ENCODE measurements at regions not wholly inside any gene's neighbourhood (a gene's known extent, or its start where the extent isn't known, plus 50 kb on each side); places are given as distances from the start of the nearest gene placed in this dataset.

DNA sequence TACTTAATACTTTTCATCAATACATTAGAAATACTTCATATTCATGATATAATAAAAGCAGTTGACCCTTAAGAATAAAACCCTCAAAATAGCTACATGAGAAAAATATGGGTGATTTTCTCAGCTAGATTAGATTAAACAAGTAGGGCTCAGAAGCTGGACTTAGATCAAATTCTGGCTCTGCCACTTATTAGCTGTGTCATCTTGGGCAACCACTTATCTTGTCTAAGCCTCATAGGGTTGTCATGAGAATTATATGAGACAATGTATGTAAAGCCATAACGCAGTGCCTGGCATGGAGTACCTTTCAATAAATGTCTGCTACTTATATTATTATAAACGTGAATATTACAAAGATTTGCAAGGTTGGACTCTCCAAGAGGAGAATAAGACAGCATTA is 84.3 kb upstream of the PGRMC2 start:
- H3K4me3 Mint-ChIP-seq, result no peak overlapping the region
- H3K36me3 Mint-ChIP-seq (ENCODE audit: low read depth), result peaks cover 14% of the 10 kb centered on the region
- no peak overlapping the region for H3K27ac Mint-ChIP-seq
- H3K4me1 Mint-ChIP-seq, result peaks cover 21% of the 10 kb centered on the region
- TF ChIP-seq, protein P1, sequence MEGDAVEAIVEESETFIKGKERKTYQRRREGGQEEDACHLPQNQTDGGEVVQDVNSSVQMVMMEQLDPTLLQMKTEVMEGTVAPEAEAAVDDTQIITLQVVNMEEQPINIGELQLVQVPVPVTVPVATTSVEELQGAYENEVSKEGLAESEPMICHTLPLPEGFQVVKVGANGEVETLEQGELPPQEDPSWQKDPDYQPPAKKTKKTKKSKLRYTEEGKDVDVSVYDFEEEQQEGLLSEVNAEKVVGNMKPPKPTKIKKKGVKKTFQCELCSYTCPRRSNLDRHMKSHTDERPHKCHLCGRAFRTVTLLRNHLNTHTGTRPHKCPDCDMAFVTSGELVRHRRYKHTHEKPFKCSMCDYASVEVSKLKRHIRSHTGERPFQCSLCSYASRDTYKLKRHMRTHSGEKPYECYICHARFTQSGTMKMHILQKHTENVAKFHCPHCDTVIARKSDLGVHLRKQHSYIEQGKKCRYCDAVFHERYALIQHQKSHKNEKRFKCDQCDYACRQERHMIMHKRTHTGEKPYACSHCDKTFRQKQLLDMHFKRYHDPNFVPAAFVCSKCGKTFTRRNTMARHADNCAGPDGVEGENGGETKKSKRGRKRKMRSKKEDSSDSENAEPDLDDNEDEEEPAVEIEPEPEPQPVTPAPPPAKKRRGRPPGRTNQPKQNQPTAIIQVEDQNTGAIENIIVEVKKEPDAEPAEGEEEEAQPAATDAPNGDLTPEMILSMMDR (IDR thresholded peaks at IDR 0.05; ENCODE audit: unreplicated experiment in 3 of 3), result no peak
- no peaks in the 10 kb centered on the region for H3K27me3 Mint-ChIP-seq (ENCODE audit: low read depth)
- peaks cover 12% of the 10 kb centered on the region for H3K9me3 Mint-ChIP-seq

GRCh38 chr4:128371001-128371777 is 83.6 kb upstream of the PGRMC2 start:
- Mint-ChIP-seq H3K27me3 (ENCODE audit: low read depth) (no peaks in the 10 kb centered on the region), H3K4me1 (peaks cover 21% of the 10 kb centered on the region), H3K27ac (peak overlapping the region in 2 of 3 experiments; percentile 3 to 16), H3K4me3 (no peak overlapping the region), H3K36me3 (ENCODE audit: low read depth) (peaks cover 10% of the 10 kb centered on the region), H3K9me3 (peaks cover 12% of the 10 kb centered on the region)
- TF ChIP-seq, protein P1 (IDR thresholded peaks at IDR 0.05; ENCODE audit: unreplicated experiment in 3 of 3), result no peak

DNA sequence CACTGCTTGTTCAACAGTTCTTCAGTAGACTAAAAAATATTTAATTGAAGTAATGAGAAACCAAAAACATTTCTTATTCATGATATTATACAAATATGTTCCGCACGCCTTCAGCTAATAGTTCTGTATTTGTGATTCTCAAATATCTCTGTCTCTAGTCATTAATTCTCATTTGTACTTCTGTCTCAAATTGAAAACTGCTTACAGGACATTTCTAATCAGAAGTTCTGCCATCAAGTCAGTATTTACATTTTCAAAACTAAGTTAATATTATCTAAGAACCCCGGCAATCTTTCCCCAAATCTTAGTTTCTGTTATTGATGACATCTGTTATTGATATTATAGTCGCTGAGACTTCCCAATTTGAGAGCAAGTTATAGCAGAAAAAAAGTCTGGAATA is 78.6 kb upstream of the PGRMC2 start:
- TF ChIP-seq, protein P1 (IDR thresholded peaks at IDR 0.05; ENCODE audit: unreplicated experiment in 3 of 3), result no peak
- H3K36me3 Mint-ChIP-seq (ENCODE audit: low read depth), result peaks cover 7% of the 10 kb centered on the region
- H3K4me3 Mint-ChIP-seq, result no peak overlapping the region
- H3K4me1 Mint-ChIP-seq, result peaks cover 7% of the 10 kb centered on the region
- H3K27me3 Mint-ChIP-seq (ENCODE audit: low read depth), result no peaks in the 10 kb centered on the region
- no peak overlapping the region for H3K27ac Mint-ChIP-seq
- H3K9me3 Mint-ChIP-seq, result peaks cover 9% of the 10 kb centered on the region

DNA sequence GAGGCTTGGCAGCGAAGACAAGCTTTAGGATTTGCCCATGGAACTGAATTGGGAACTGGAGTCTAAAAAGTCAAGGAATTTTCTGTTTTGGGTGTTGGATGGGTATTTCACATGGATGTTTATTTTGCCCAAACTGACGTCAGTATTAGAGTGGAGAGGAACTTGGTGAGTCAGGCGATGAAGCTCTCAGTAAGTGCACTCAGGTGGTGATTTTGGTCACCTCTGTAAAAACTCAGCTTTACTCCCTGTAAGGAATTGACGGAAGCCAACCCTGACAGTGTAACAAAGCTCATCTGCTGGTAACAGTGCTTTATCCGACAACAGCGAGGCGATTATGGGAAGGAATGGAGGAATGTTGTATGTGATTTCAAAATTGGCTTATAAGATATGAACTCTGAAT is 77.0 kb upstream of the PGRMC2 start:
- Mint-ChIP-seq H3K27ac (no peak overlapping the region), H3K27me3 (ENCODE audit: low read depth) (no peaks in the 10 kb centered on the region), H3K9me3 (peaks cover 3% of the 10 kb centered on the region), H3K4me3 (no peak overlapping the region), H3K4me1 (no peaks in the 10 kb centered on the region), H3K36me3 (ENCODE audit: low read depth) (peaks cover 3% of the 10 kb centered on the region)
- TF ChIP-seq, protein P1 (IDR thresholded peaks at IDR 0.05; ENCODE audit: unreplicated experiment in 3 of 3), result no peak

DNA sequence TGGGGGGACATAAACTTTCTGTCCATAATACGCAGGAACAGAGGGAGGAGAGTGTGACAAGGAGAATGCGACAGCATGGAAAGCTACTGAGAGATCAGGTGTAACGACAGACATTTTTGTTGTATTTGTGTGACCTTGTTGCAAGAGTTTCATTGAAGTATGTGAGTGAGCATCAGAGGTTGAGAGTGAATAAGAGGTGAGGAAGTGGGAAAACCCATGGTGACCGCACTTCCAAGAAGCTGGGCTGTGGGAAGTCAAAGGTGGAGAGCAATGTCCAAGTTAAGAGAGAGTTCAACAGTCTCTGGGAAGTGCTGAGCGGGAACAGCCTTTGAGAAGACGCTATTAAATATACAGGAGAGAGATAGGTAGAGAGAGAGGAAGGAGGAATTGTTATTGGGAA is 76.4 kb upstream of the PGRMC2 start:
- Mint-ChIP-seq H3K27me3 (ENCODE audit: low read depth) (no peaks in the 10 kb centered on the region), H3K9me3 (peaks cover 3% of the 10 kb centered on the region), H3K4me1 (no peaks in the 10 kb centered on the region), H3K4me3 (no peak overlapping the region), H3K27ac (no peak overlapping the region), H3K36me3 (ENCODE audit: low read depth) (peaks cover 3% of the 10 kb centered on the region)
- TF ChIP-seq, protein P1 (IDR thresholded peaks at IDR 0.05; ENCODE audit: unreplicated experiment in 3 of 3), result no peak

DNA sequence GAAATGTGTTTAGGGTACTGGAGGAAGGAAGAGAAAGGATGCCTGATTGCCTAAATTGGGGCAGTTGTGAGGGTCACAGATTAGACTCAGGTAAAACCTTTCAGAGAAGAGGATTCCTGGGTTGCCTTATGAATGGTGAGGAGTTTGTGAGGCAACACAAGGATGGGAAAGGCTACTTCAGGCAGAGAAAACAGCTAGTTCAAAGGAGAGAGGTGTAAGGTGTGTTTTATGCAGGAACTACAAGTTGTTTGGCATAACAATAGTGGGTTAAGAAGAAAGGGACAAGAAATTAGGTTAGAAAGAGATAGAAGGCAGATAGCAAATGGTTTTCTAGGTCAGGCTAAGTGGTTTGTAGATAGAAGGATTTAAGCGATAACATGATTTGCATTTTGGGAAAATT is 75.1 kb upstream of the PGRMC2 start:
- Mint-ChIP-seq H3K36me3 (ENCODE audit: low read depth) (no peaks in the 10 kb centered on the region), H3K4me3 (no peak overlapping the region), H3K4me1 (no peaks in the 10 kb centered on the region), H3K27ac (no peak overlapping the region), H3K9me3 (no peaks in the 10 kb centered on the region), H3K27me3 (ENCODE audit: low read depth) (no peaks in the 10 kb centered on the region)
- TF ChIP-seq, protein P1 (IDR thresholded peaks at IDR 0.05; ENCODE audit: unreplicated experiment in 3 of 3), result no peak
